ENCODE measurements at regions not wholly inside any gene's neighbourhood (a gene's known extent, or its start where the extent isn't known, plus 50 kb on each side); places are given as distances from the start of the nearest gene placed in this dataset.
"Not testable (repeated sequence)": the region's sequence is repeated elsewhere in the genome, so short reads cannot be mapped to it uniquely, and the experiment has no call there.

GRCh38 chr11:121967131-121967704 lies 148.8 kb downstream of the BLID start:
- H3K27me3 ChIP-seq = no peaks in the 10 kb centered on the region
- H3K27ac ChIP-seq = no peak overlapping the region
- intact Hi-C loops (cut with DNase I; ENCODE audit: low total_unique reads) = no loop called here
- H3K9me3 ChIP-seq = no peaks in the 10 kb centered on the region
- TF ChIP-seq POLR2AphosphoS5 (IDR thresholded peaks at IDR 0.05) = no peak
- no peaks in the 10 kb centered on the region for H3K4me1 ChIP-seq
- no peak overlapping the region for H3K4me3 ChIP-seq
- H3K36me3 ChIP-seq = no peaks in the 10 kb centered on the region
- DNase-seq (ENCODE audit: low spot score in 2 of 2) = no peak

- TF ChIP-seq POLR2AphosphoS5 (IDR thresholded peaks at IDR 0.05) (no peak), POLR2A (IDR thresholded peaks at IDR 0.05) (no peak), CTCF (IDR thresholded peaks at IDR 0.05) (no peak)
- DNase-seq (ENCODE audit: low spot score in 2 of 2) = no peak
- H3K4me1 ChIP-seq = no peaks in the 10 kb centered on the region
- no peaks in the 10 kb centered on the region for H3K9me3 ChIP-seq
- H3K27ac ChIP-seq = no peak overlapping the region
- no peaks in the 10 kb centered on the region for H3K36me3 ChIP-seq
- no peak overlapping the region for H3K4me3 ChIP-seq
- intact Hi-C loops (cut with DNase I; ENCODE audit: low total_unique reads) = no loop called here
- H3K27me3 ChIP-seq = no peaks in the 10 kb centered on the region
Measured at GRCh38 chr11:121965330-121965729, 150.7 kb downstream of the BLID start.

- TF ChIP-seq POLR2A (IDR thresholded peaks at IDR 0.05) (no peak), POLR2AphosphoS5 (IDR thresholded peaks at IDR 0.05) (no peak), CTCF (IDR thresholded peaks at IDR 0.05) (no peak)
- Histone ChIP-seq H3K36me3 (no peaks in the 10 kb centered on the region), H3K27me3 (no peaks in the 10 kb centered on the region), H3K4me1 (no peaks in the 10 kb centered on the region), H3K4me3 (no peak overlapping the region), H3K9me3 (no peaks in the 10 kb centered on the region), H3K27ac (no peak overlapping the region)
- DNase-seq (ENCODE audit: low spot score in 2 of 2) = no peak
- intact Hi-C loops (cut with DNase I; ENCODE audit: low total_unique reads) = no loop called here
Measured at GRCh38 chr11:121964591-121964990, 151.4 kb downstream of the BLID start.

- H3K4me3 ChIP-seq; H3K36me3 ChIP-seq; DNase-seq (ENCODE audit: low spot score in 2 of 2); H3K27ac ChIP-seq; H3K9me3 ChIP-seq; H3K4me1 ChIP-seq; H3K27me3 ChIP-seq; intact Hi-C loops (cut with DNase I; ENCODE audit: low total_unique reads): not testable (repeated sequence)
Measured at GRCh38 chr11:121963846-121964245, 152.2 kb downstream of the BLID start.

- no peak for DNase-seq (ENCODE audit: low spot score in 2 of 2)
Measured at GRCh38 chr11:121961321-121961801, 154.7 kb downstream of the BLID start.

GRCh38 chr11:121958971-121959325 lies 157.1 kb downstream of the BLID start:
- no peaks in the 10 kb centered on the region for H3K36me3 ChIP-seq
- H3K27ac ChIP-seq = no peak overlapping the region
- H3K27me3 ChIP-seq = no peaks in the 10 kb centered on the region
- no peak for DNase-seq (ENCODE audit: low spot score in 2 of 2)
- H3K4me3 ChIP-seq = no peak overlapping the region
- intact Hi-C loops (cut with DNase I; ENCODE audit: low total_unique reads) = no loop called here
- no peaks in the 10 kb centered on the region for H3K4me1 ChIP-seq
- no peaks in the 10 kb centered on the region for H3K9me3 ChIP-seq
- TF ChIP-seq POLR2A (IDR thresholded peaks at IDR 0.05) (no peak), POLR2AphosphoS5 (IDR thresholded peaks at IDR 0.05) (no peak), CTCF (IDR thresholded peaks at IDR 0.05) (no peak)

More at GRCh38 chr11:121961321-121961801, 154.7 kb downstream of the BLID start:
- H3K4me3 ChIP-seq = no peak overlapping the region
- H3K36me3 ChIP-seq = no peaks in the 10 kb centered on the region
- no peaks in the 10 kb centered on the region for H3K4me1 ChIP-seq
- TF ChIP-seq CTCF (IDR thresholded peaks at IDR 0.05) = no peak
- TF ChIP-seq POLR2AphosphoS5 (IDR thresholded peaks at IDR 0.05) = no peak
- TF ChIP-seq POLR2A (IDR thresholded peaks at IDR 0.05) = no peak
- intact Hi-C loops (cut with DNase I; ENCODE audit: low total_unique reads) = no loop called here
- H3K27me3 ChIP-seq = no peaks in the 10 kb centered on the region
- H3K27ac ChIP-seq = peak overlapping the region in 1 of 2 donors; percentile 25
- H3K9me3 ChIP-seq = no peaks in the 10 kb centered on the region

All from breast epithelium (tissue), 4 donors.